Glutamatergic neuron (in vitro differentiated cells): ENCODE measurements at regions not wholly inside any gene's neighbourhood (a gene's known extent, or its start where the extent isn't known, plus 50 kb on each side); places are given as distances from the start of the nearest gene placed in this dataset.

Experiments used
- DNase-seq: peaks from one replicate; pipeline ENCODE4 v3.0.0; 2022
- H3K27ac Mint-ChIP-seq: one replicate; pipeline ENCODE4 v1.8.0; 2020; ENCODE audit warnings: mild to moderate bottlenecking, mixed read lengths, inconsistent platforms; ENCODE audit not compliant: unreplicated experiment
- H3K27me3 Mint-ChIP-seq: one replicate; pipeline ENCODE4 v1.8.0; 2020; ENCODE audit warnings: mild to moderate bottlenecking, moderate library complexity, mixed read lengths, inconsistent platforms; ENCODE audit not compliant: unreplicated experiment
- H3K36me3 Mint-ChIP-seq: one replicate; pipeline ENCODE4 v1.8.0; 2020; ENCODE audit warnings: mild to moderate bottlenecking, mixed read lengths, inconsistent platforms; ENCODE audit not compliant: unreplicated experiment
- H3K4me1 Mint-ChIP-seq: one replicate; pipeline ENCODE4 v1.8.0; 2020; ENCODE audit warnings: mild to moderate bottlenecking, low read depth, mixed read lengths, inconsistent platforms; ENCODE audit not compliant: unreplicated experiment
- H3K4me3 Mint-ChIP-seq: one replicate; pipeline ENCODE4 v1.8.0; 2020; ENCODE audit warnings: mild to moderate bottlenecking, mixed read lengths, inconsistent platforms; ENCODE audit not compliant: unreplicated experiment
- H3K9me3 Mint-ChIP-seq: one replicate; pipeline ENCODE4 v1.8.0; 2020; ENCODE audit warnings: mild to moderate bottlenecking, moderate library complexity, mixed read lengths, inconsistent platforms; ENCODE audit not compliant: unreplicated experiment
- CTCF ChIP-seq: fragments of 200-600 bp; sonication (generic); IDR thresholded peaks from one replicate; pipeline ENCODE4 v1.5.0; 2021; ENCODE audit not compliant: partially characterized antibody, unreplicated experiment

DNA sequence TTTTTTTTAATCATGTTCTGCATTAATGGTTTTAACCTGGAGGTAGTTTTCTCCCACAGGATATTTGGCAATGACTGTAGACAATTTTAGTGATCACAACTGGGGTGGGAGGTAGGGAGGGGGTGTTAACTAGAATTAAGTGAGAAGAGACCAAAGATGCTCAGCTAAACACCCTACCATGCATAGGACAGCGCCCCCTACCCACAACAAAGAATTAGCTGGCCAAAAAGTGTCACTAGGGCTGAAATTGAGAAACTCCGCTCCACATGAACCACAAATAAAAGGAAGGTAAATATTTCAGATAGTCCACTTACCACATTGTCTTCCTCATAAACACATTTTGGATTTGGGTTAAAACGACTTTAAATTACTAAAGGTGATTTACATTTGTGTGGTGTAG lies 942.6 kb downstream of the SUCLG1 start:
- DNase-seq, result no peak
- H3K4me1 Mint-ChIP-seq, result no peaks in the 10 kb centered on the region
- H3K4me3 Mint-ChIP-seq, result no peak overlapping the region
- peaks cover 4% of the 10 kb centered on the region for H3K36me3 Mint-ChIP-seq
- peaks cover 2% of the 10 kb centered on the region for H3K9me3 Mint-ChIP-seq
- peaks cover 4% of the 10 kb centered on the region for H3K27me3 Mint-ChIP-seq
- H3K27ac Mint-ChIP-seq, result no peak overlapping the region
- no peak for TF ChIP-seq CTCF

GRCh38 chr2:83487451-83487850 lies 971.6 kb downstream of the SUCLG1 start:
- no peaks in the 10 kb centered on the region for H3K9me3 Mint-ChIP-seq
- DNase-seq, result no peak
- no peaks in the 10 kb centered on the region for H3K27me3 Mint-ChIP-seq
- no peak overlapping the region for H3K27ac Mint-ChIP-seq
- H3K4me3 Mint-ChIP-seq, result no peak overlapping the region
- H3K4me1 Mint-ChIP-seq, result no peaks in the 10 kb centered on the region
- H3K36me3 Mint-ChIP-seq, result no peaks in the 10 kb centered on the region
- TF ChIP-seq CTCF, result no peak

GRCh38 chr2:83481436-83481835 lies 977.6 kb downstream of the SUCLG1 start:
- H3K36me3 Mint-ChIP-seq, result no peaks in the 10 kb centered on the region
- no peak for TF ChIP-seq CTCF
- no peaks in the 10 kb centered on the region for H3K27me3 Mint-ChIP-seq
- H3K9me3 Mint-ChIP-seq, result no peaks in the 10 kb centered on the region
- H3K4me3 Mint-ChIP-seq, result no peak overlapping the region
- H3K4me1 Mint-ChIP-seq, result no peaks in the 10 kb centered on the region
- no peak for DNase-seq
- no peak overlapping the region for H3K27ac Mint-ChIP-seq

DNA sequence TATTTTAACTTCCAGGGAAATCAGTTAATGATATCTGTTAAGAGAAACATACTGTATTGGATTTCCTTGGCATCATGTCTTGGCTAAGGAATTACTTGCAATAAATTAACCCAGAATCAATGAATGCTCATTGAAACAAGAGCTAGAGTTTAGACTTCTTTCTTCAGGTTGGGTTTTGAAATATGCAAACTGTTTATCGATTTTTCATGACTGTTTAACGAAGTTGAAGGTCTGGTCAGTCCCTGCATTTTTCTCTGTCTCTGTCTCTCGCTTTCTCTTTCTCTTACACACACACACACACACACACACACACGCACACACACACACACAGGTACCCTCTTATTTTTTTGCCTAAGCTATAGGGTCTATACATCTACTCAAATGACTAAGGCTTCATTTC lies 981.0 kb downstream of the SUCLG1 start:
- no peak for DNase-seq
- no peaks in the 10 kb centered on the region for H3K36me3 Mint-ChIP-seq
- H3K4me1 Mint-ChIP-seq, result no peaks in the 10 kb centered on the region
- no peak overlapping the region for H3K27ac Mint-ChIP-seq
- TF ChIP-seq CTCF, result no peak
- H3K27me3 Mint-ChIP-seq, result no peaks in the 10 kb centered on the region
- no peaks in the 10 kb centered on the region for H3K9me3 Mint-ChIP-seq
- no peak overlapping the region for H3K4me3 Mint-ChIP-seq

DNA sequence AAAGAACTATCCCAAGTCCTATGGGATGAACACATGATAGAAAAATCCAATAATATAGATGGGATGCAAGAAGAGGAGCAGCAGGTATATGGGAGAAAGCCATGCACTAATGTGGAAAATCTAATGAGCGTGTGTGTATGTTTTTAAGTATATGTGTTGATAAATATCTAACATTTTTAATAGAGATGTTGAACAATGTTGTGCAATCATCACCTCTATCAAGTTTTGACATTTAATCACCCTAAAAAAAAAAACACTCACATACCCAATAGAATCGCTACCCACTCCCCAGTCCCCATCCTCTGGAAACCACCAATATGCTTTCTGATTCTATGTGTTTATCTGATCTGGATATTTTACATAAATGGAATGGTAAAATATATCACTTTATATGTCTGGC lies 983.7 kb downstream of the SUCLG1 start:
- Mint-ChIP-seq H3K9me3 (no peaks in the 10 kb centered on the region), H3K27ac (no peak overlapping the region), H3K4me1 (no peaks in the 10 kb centered on the region), H3K36me3 (no peaks in the 10 kb centered on the region), H3K27me3 (no peaks in the 10 kb centered on the region), H3K4me3 (no peak overlapping the region)
- no peak for TF ChIP-seq CTCF
- no peak for DNase-seq
